Nephron progenitor cell (in vitro differentiated cells): ENCODE measurements at regions not wholly inside any gene's neighbourhood (a gene's known extent, or its start where the extent isn't known, plus 50 kb on each side); places are given as distances from the start of the nearest gene placed in this dataset.
A peak's percentile ranks its signal among the peaks of the same experiment; 100 is the strongest.

ENCODE experiments used
- DNase-seq: peaks from one replicate; pipeline ENCODE4 v3.0.0; 2021
- H3K27ac Mint-ChIP-seq: 2 replicates; pipeline ENCODE4 v1.8.0; 2021; ENCODE audit warnings: mild to moderate bottlenecking, moderate library complexity, mixed read lengths
- H3K27me3 Mint-ChIP-seq: 2 replicates; pipeline ENCODE4 v1.8.0; 2021; ENCODE audit warnings: mild to moderate bottlenecking, low read depth, mixed read lengths; ENCODE audit not compliant: poor library complexity
- H3K36me3 Mint-ChIP-seq: 2 replicates; pipeline ENCODE4 v1.8.0; 2021; ENCODE audit warnings: low read depth, mixed read lengths
- H3K4me1 Mint-ChIP-seq: 2 replicates; pipeline ENCODE4 v1.8.0; 2021; ENCODE audit warnings: mixed read lengths
- H3K4me3 Mint-ChIP-seq: 2 replicates; pipeline ENCODE4 v1.8.0; 2021; ENCODE audit warnings: mild to moderate bottlenecking, moderate library complexity, mixed read lengths
- H3K9me3 Mint-ChIP-seq: 2 replicates; pipeline ENCODE4 v1.8.0; 2021; ENCODE audit warnings: mild to moderate bottlenecking, moderate library complexity, mixed read lengths
- CTCF ChIP-seq: fragments of 200-600 bp; sonication (generic); IDR thresholded peaks from 2 replicates; pipeline ENCODE4 v1.5.0; 2021; ENCODE audit warnings: antibody characterized with exemption

GRCh38 chr7:26514633-26515032, 223.0 kb downstream of the SNX10 start:
- H3K27me3 Mint-ChIP-seq = no peaks in the 10 kb centered on the region
- peaks cover 18% of the 10 kb centered on the region for H3K9me3 Mint-ChIP-seq
- peaks cover 36% of the 10 kb centered on the region for H3K4me1 Mint-ChIP-seq
- H3K36me3 Mint-ChIP-seq = peaks cover 11% of the 10 kb centered on the region
- no peak overlapping the region for H3K27ac Mint-ChIP-seq
- no peak overlapping the region for H3K4me3 Mint-ChIP-seq
- TF ChIP-seq CTCF = no peak
- peak; percentile 27 for DNase-seq

GRCh38 chr7:26515314-26515842, 223.7 kb downstream of the SNX10 start:
- no peak overlapping the region for H3K4me3 Mint-ChIP-seq
- H3K27ac Mint-ChIP-seq = no peak overlapping the region
- no peak for TF ChIP-seq CTCF
- H3K36me3 Mint-ChIP-seq = peaks cover 6% of the 10 kb centered on the region
- peaks cover 39% of the 10 kb centered on the region for H3K4me1 Mint-ChIP-seq
- DNase-seq = no peak
- H3K9me3 Mint-ChIP-seq = peaks cover 13% of the 10 kb centered on the region
- H3K27me3 Mint-ChIP-seq = peaks cover 1% of the 10 kb centered on the region

DNA sequence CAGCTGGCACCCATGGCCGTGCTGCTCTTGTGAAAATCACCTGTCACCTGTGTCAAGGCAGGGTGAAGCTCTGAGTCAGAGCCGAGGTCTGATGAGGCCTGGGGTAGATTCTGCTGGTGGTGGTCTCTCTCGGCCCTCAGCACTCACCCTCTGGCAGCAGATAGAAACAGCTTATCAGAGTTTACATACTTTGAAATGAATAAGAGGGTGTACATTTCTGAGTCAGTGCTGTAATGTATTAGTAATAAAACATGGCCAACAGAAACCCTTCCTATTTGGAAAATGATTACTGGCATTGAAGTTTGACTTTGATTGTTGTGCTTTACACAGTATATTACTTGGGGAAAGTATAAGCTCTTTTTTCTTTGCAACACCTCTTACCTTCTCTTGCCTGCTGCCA, 228.8 kb downstream of the SNX10 start:
- Mint-ChIP-seq H3K9me3 (peaks cover 23% of the 10 kb centered on the region), H3K36me3 (peaks cover 22% of the 10 kb centered on the region), H3K27me3 (peaks cover 4% of the 10 kb centered on the region), H3K4me3 (no peak overlapping the region), H3K4me1 (peaks cover 40% of the 10 kb centered on the region), H3K27ac (no peak overlapping the region)
- no peak for DNase-seq
- TF ChIP-seq CTCF = no peak

DNA sequence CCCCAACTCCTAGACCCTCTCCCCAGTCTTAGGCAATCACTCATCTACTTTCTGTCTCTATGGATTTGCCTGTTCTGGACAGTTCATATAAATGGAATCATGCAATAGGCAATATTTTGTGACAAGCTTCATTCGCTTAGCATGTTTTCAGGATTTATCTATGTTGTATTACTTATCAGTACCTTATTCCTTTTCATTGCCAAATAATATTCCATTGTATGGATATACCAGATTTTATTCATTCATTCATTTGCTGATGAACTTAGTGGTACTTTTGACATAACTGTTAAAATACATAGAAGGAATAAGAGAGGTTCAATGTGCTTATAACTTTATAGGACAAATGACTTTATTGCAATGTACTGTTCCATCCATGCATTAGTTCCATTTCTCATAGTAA, 231.0 kb downstream of the SNX10 start:
- H3K27ac Mint-ChIP-seq = no peak overlapping the region
- peaks cover 4% of the 10 kb centered on the region for H3K27me3 Mint-ChIP-seq
- H3K4me1 Mint-ChIP-seq = peaks cover 50% of the 10 kb centered on the region
- peaks cover 16% of the 10 kb centered on the region for H3K36me3 Mint-ChIP-seq
- no peak overlapping the region for H3K4me3 Mint-ChIP-seq
- peaks cover 19% of the 10 kb centered on the region for H3K9me3 Mint-ChIP-seq
- TF ChIP-seq CTCF = no peak
- no peak for DNase-seq

DNA sequence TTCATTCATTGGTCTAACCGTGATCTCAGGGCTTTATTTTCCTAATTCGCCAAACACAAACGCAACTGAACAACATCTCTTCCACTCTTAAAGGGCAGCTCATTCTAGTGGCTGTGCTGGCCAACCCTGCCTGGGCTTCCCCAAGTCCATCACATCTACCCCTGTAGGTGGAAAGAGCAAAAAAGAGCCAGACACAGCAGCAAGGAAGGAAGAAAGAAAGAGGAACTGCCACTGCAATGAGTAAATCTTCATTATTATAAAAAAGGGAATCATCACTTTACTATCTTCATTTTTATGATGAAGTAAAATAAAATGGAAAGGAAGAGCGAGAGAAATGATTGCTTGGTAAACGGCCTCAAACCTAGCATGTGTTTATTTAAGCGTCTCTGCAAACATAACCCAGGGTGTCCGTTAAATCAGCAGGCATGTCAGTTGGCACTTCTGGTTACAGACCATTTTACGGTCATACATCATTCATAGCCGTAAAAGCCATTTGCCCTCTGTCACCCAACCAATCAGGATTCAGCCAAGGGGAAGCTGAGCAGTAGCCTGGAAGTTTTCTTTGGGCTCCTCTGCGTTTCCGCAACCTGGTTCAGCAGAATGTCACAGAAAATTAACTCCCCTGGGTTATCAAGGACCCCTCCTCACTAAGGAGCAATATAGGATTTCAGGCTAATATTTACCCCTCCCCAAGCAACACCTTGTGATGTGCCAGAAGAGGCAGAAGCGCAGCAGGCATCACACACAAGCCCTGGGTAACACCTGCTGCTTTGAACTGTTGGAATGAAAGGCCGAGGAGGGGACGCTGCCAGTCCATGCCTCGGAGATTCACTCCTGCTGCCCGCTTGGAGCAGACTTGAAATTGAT, 234.0 kb downstream of the SNX10 start:
- peak; percentile 43 for DNase-seq
- Mint-ChIP-seq H3K4me3 (peak overlapping the region; percentile 54), H3K27me3 (no peaks in the 10 kb centered on the region), H3K4me1 (peaks cover 57% of the 10 kb centered on the region), H3K27ac (peak overlapping the region; percentile 84), H3K9me3 (peaks cover 19% of the 10 kb centered on the region), H3K36me3 (peaks cover 16% of the 10 kb centered on the region)
- TF ChIP-seq CTCF = no peak

DNA sequence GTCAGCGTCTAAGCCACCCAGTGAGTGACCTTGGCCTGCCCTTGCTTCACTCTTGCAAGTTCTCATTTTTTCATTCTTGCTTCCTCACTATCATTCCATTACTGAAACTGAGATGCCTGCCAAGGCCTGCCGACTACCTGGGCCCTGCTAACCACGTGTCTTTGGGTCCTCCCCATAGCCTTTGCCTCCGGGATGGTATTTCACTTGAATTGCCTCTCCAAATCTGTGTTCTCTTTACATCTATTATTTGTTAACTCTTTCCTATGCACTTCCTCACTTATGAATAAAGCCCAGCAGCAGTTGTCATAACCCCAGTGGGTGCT, 234.6 kb downstream of the SNX10 start:
- H3K27ac Mint-ChIP-seq = peak overlapping the region; percentile 37
- no peak for TF ChIP-seq CTCF
- peaks cover 59% of the 10 kb centered on the region for H3K4me1 Mint-ChIP-seq
- no peak for DNase-seq
- H3K9me3 Mint-ChIP-seq = peaks cover 19% of the 10 kb centered on the region
- H3K36me3 Mint-ChIP-seq = peaks cover 16% of the 10 kb centered on the region
- H3K27me3 Mint-ChIP-seq = no peaks in the 10 kb centered on the region
- H3K4me3 Mint-ChIP-seq = peak overlapping the region; percentile 52
